HG03354 (cell line): ENCODE measurements at regions not wholly inside any gene's neighbourhood (a gene's known extent, or its start where the extent isn't known, plus 50 kb on each side); places are given as distances from the start of the nearest gene placed in this dataset.

ENCODE experiments used
- ATAC-seq: cut with Tn5 transposase; IDR thresholded peaks from one replicate; pipeline ENCODE4 v1.9.1; 2021; ENCODE audit warnings: mild to moderate bottlenecking; ENCODE audit not compliant: unreplicated experiment, poor library complexity, severe bottlenecking

GRCh38 chr4:106773076-106773905 lies 262.8 kb downstream of the DKK2 start:
- no peak for ATAC-seq

- no peak for ATAC-seq
These were observed 268.1 kb downstream of the DKK2 start for GRCh38 chr4:106767991-106768390.

DNA sequence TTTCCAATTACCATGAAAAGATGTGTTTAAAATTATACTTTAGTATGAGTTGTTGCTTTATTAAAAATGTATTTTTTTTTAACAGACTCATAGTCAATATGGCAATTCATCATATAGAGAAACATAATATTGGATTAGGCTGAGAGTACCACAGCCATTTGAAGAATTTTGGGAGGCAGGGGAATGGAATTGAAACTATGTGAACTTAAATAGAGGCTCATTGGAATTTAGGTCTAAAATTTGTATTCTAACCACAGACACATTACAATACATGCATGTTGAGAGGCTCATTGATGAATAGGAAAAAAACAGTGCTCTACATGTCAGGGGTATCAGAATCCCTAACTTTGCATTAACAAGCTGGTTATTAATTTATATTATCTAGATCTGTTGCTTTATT lies 269.6 kb downstream of the DKK2 start:
- ATAC-seq, result no peak

DNA sequence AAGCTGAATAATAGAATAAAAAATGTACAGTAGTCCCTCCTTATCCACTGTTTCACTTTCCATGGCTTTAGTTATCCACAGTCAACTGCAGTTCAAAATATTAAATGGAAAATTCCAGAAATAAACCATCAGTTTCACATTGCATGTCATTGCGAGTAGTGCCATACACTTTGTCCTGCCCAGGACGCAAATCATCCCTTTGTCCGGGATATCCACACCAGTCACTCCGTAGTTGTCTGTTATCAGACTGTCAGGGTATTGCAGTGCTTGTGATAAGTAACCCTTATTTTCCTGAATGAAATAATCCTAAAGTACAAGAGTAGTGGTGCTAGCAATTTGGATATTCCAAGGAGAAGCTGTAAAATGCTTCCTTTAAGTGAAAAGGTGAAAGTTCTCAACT lies 271.3 kb downstream of the DKK2 start:
- ATAC-seq, result no peak

GRCh38 chr4:106762666-106763443 lies 273.3 kb downstream of the DKK2 start:
- ATAC-seq, result no peak

- no peak for ATAC-seq
These were observed 282.7 kb downstream of the DKK2 start for GRCh38 chr4:106753426-106753825.

- ATAC-seq, result no peak
These were observed 289.7 kb downstream of the DKK2 start for GRCh38 chr4:106746451-106746850.

DNA sequence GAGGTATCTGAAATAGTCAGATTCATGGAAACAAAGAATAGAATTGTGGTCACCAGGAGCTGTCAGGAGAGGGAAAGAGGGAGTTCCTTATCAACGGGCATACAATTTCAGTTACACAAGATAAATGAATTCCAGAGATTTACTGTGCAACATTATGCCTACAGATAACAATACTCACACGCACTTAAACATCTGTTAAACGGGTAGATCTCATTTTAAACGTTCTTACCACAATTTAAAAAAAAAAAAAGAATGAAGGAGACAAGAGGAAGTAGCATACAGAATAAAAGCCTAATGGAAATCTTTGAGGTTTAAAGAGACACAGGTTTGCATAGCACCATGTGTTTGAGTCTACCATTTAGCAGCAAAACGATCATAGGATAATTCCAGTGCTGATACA lies 298.0 kb downstream of the DKK2 start:
- no peak for ATAC-seq

- no peak for ATAC-seq
These were observed 317.6 kb downstream of the DKK2 start for GRCh38 chr4:106718548-106718947.

DNA sequence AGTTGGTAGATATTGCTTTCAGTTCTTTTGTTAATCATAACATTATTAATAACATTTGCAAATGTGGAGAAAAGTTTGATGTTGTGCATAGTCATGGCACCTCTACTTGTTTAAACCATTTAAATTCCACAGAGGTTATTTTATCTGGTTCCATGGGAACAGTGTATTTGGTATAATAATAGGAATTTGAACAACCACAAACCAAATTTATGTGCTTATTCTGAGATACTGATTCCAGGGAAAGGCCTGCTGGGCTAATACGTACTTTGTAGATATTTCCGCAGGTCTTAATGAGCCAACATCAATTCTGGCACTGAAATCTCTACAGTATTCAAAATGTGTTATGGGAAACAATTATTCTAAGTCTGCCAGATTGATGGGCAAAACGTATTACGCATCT lies 319.0 kb downstream of the DKK2 start:
- no peak for ATAC-seq

- no peak for ATAC-seq
These were observed 320.3 kb downstream of the DKK2 start for GRCh38 chr4:106715825-106716224.

DNA sequence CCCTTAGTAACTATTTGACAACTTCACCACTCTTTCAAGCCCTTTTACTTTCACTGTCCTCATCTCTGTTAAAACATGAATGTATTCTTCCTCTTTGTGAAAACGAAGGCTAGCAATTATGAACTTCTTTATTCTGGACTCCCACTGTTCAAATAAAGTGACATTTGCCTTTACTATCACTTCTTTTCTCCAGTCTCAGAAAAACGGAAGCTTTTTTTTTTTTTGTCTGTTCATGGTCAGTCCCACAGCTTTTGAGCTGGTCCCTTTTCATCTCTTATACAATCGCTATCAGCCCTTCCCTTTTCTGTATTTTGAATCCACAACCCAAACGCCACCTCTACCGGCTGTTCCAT lies 327.7 kb downstream of the DKK2 start:
- ATAC-seq, result no peak

DNA sequence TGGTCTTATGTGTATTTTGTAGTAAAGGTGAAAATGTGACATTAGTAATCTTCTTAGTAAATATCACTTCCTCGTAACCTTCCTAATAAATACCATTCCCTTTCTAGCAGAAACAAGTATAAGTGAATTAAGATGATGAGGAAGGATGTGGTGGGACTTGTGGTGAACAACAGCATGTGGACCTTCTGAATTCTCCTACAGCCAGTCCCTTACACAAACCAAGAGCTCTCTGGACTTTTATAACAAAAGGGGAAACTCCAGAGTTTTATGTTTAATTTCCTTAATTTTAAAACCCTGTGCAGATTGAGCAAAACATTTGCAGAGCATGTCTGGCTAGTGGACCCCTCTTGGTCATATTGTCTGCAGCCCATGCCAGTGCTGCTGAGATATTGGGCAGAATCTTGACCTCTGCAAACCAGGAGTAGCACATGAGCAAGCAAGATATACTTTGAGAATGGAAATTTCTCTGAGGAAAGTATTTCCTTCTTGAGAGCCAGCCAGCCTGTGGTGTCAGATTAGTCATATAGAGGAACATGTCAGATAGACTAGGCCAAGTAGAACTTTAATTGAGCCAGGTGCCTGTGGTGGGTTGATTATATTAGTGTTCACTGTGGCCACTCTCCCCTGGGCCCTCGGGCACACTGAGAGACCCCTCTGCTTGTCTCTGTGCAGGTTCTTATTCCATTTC lies 328.2 kb downstream of the DKK2 start:
- ATAC-seq, result peak; percentile 93

GRCh38 chr4:106704253-106704870 lies 331.8 kb downstream of the DKK2 start:
- no peak for ATAC-seq

DNA sequence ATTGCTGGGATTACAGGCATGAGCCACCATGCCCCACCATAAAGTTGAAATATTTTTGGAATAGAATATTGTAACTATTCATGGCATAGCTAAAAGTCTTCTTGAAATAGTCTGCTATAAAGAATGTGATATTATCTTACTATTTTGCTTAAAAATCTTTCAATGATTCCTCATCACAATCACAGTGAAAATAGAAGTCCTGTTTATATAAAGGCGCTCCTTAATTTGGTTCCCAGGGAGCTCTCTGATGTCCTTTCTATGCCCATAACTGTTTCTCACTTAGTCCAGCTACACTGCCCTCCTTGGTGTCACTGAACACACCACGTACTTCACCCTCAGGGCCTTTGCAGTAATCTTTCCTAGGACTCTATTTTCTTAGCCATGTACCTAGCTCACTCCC lies 331.7 kb upstream of the GIMD1 start:
- ATAC-seq, result no peak

DNA sequence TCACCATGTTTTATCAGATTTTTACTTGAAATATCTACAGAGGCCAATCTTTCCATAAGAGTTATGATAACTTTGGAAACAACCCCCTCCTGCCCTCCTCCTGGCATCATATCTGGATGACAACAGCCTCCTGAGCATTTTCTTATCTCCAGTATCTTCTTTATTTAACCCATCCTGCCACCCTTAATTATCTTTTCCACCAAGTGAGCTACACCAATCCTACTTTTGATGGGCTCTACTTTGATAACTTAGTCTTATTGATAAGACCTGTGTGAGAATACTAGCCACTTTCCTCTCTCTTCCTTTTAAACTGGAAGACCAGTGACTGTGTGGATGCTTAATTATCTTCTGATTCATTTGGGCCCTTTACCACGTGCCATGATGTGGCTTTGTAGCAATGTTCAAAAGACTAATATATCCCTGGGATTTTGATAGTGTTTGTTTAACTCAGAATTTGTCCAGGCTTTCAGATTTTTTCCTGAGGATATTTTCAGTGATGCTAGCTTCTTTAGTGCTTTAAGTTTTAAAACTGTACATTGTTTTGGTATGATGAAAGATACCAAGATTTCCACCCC lies 330.1 kb upstream of the GIMD1 start:
- no peak for ATAC-seq

GRCh38 chr4:106695501-106696262 lies 327.1 kb upstream of the GIMD1 start:
- ATAC-seq, result no peak

GRCh38 chr4:106694232-106694631 lies 325.7 kb upstream of the GIMD1 start:
- ATAC-seq, result no peak

- no peak for ATAC-seq
These were observed 323.2 kb upstream of the GIMD1 start for GRCh38 chr4:106691749-106692148.
